Breast epithelium (tissue), 3 donors: ENCODE measurements at regions not wholly inside any gene's neighbourhood (a gene's known extent, or its start where the extent isn't known, plus 50 kb on each side); places are given as distances from the start of the nearest gene placed in this dataset.

Experiments used
- POLR2A ChIP-seq: fragments of 450-650 bp; IDR thresholded peaks from one replicate; pipeline ENCODE4 v1.6.1; 2016; ENCODE audit warnings: antibody characterized with exemption, mild to moderate bottlenecking, moderate library complexity
- POLR2AphosphoS5 ChIP-seq, 3 donors: sonication (generic); formaldehyde crosslinking; IDR thresholded peaks; one replicate each; pipeline ENCODE4 v1.6.1; 2017; ENCODE audit warnings: antibody characterized with exemption in 3 of 3
- TF ChIP-seq, protein P1 (sequence below), 3 donors: fragments of 450-650 bp; IDR thresholded peaks; one replicate each; pipeline ENCODE4 v1.5.1; 2016 to 2017; ENCODE audit warnings: antibody characterized with exemption in 3 of 3, mild to moderate bottlenecking in 3 of 3, moderate library complexity in 3 of 3

- TF ChIP-seq, protein P1, sequence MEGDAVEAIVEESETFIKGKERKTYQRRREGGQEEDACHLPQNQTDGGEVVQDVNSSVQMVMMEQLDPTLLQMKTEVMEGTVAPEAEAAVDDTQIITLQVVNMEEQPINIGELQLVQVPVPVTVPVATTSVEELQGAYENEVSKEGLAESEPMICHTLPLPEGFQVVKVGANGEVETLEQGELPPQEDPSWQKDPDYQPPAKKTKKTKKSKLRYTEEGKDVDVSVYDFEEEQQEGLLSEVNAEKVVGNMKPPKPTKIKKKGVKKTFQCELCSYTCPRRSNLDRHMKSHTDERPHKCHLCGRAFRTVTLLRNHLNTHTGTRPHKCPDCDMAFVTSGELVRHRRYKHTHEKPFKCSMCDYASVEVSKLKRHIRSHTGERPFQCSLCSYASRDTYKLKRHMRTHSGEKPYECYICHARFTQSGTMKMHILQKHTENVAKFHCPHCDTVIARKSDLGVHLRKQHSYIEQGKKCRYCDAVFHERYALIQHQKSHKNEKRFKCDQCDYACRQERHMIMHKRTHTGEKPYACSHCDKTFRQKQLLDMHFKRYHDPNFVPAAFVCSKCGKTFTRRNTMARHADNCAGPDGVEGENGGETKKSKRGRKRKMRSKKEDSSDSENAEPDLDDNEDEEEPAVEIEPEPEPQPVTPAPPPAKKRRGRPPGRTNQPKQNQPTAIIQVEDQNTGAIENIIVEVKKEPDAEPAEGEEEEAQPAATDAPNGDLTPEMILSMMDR (IDR thresholded peaks at IDR 0.05): no peak
- TF ChIP-seq POLR2A: no peak
- TF ChIP-seq POLR2AphosphoS5 (IDR thresholded peaks at IDR 0.05): no peak
Measured at GRCh38 chr3:64406271-64406670, 181.0 kb upstream of the PRICKLE2 start.
